ENCODE measurements at regions not wholly inside any gene's neighbourhood (a gene's known extent, or its start where the extent isn't known, plus 50 kb on each side); places are given as distances from the start of the nearest gene placed in this dataset.

DNA sequence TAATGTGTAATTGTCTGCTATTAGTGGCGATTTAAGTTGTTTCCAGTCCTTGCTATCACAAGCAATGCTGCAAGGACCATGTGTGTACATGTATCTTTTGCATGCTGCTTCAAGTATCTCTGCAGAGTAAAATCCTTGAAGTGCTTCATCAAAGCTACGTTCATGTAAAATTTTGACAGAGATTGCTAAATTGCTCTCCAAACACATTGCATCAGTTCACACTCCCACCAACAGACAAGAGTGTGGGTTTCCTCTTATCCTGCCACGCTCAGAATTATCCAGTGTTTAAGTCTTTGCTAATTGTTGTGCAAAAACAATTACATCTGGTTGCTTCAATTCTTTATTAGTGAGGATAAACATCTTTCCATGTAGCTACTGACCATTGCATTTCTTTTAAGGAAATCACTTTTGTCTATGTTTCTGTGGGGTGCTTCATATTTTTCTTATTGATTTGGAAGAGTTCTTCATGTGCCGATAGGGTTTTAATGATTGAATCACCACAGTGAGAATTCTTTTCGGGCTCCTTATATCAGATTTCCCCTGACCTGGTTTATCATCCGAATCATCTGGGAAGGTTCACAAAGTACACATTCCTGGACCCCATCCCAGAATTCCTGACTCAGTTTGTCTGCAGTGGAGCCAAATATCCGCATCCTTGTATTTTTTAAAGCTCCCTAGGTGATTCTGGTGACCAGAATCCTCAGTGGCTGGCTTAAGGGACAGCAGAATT lies 56.3 kb upstream of the GALNT2 start:
- DNase-seq (no peak), ATAC-seq (replicated peaks in 1 of 2) (no peak)
- Mint-ChIP-seq H3K4me3 (no peak overlapping the region), H3K4me1 (ENCODE audit: low read depth) (no peaks in the 10 kb centered on the region), H3K36me3 (ENCODE audit: insufficient read depth in 2 of 2) (no peaks in the 10 kb centered on the region), H3K27ac (no peak overlapping the region), H3K9me3 (no peaks in the 10 kb centered on the region), H3K27me3 (ENCODE audit: low read depth) (peaks cover 8% of the 10 kb centered on the region)

- no peak for ATAC-seq (replicated peaks in 1 of 2)
- no peaks in the 10 kb centered on the region for H3K4me1 Mint-ChIP-seq (ENCODE audit: low read depth)
- peaks cover 6% of the 10 kb centered on the region for H3K27me3 Mint-ChIP-seq (ENCODE audit: low read depth)
- H3K4me3 Mint-ChIP-seq, result no peak overlapping the region
- H3K27ac Mint-ChIP-seq, result no peak overlapping the region
- DNase-seq, result no peak
- H3K36me3 Mint-ChIP-seq (ENCODE audit: insufficient read depth in 2 of 2), result no peaks in the 10 kb centered on the region
- no peaks in the 10 kb centered on the region for H3K9me3 Mint-ChIP-seq
Observed at GRCh38 chr1:230011333-230012092, 55.5 kb upstream of the GALNT2 start.

GRCh38 chr1:230012093-230012393 lies 55.0 kb upstream of the GALNT2 start:
- Mint-ChIP-seq H3K9me3 (no peaks in the 10 kb centered on the region), H3K4me3 (no peak overlapping the region), H3K27ac (no peak overlapping the region), H3K27me3 (ENCODE audit: low read depth) (peaks cover 1% of the 10 kb centered on the region), H3K4me1 (ENCODE audit: low read depth) (no peaks in the 10 kb centered on the region), H3K36me3 (ENCODE audit: insufficient read depth in 2 of 2) (no peaks in the 10 kb centered on the region)
- DNase-seq (no peak), ATAC-seq (replicated peaks in 1 of 2) (no peak)

DNA sequence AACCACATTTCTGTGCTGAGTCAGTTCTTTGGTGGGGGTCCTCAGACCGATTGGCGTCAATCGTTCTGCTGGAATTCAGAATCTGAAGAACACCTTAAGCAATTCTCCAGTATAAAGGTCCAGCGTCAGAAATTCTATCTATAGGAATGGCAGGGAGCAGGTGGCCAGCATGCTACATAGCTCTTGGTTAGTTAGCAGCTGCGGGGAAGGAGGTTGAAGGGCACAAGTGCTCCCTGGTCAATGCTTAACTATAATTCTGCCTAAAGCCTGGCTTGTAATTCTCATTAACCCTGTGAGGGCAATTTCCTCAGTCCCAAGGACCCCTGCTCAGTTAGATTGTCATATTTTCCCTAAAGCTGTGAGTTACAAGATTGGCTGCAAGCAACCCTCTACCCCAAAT lies 54.3 kb upstream of the GALNT2 start:
- Mint-ChIP-seq H3K9me3 (no peaks in the 10 kb centered on the region), H3K27me3 (ENCODE audit: low read depth) (no peaks in the 10 kb centered on the region), H3K4me3 (no peak overlapping the region), H3K27ac (no peak overlapping the region), H3K4me1 (ENCODE audit: low read depth) (no peaks in the 10 kb centered on the region), H3K36me3 (ENCODE audit: insufficient read depth in 2 of 2) (no peaks in the 10 kb centered on the region)
- DNase-seq (no peak), ATAC-seq (replicated peaks in 1 of 2) (no peak)

- Mint-ChIP-seq H3K4me1 (ENCODE audit: low read depth) (no peaks in the 10 kb centered on the region), H3K27ac (no peak overlapping the region), H3K9me3 (no peaks in the 10 kb centered on the region), H3K4me3 (no peak overlapping the region), H3K36me3 (ENCODE audit: insufficient read depth in 2 of 2) (no peaks in the 10 kb centered on the region), H3K27me3 (ENCODE audit: low read depth) (peaks cover 16% of the 10 kb centered on the region)
- ATAC-seq (replicated peaks in 1 of 2), result no peak
- DNase-seq, result no peak
Observed at GRCh38 chr1:230016159-230016558, 50.9 kb upstream of the GALNT2 start.
